ENCODE measurements at regions not wholly inside any gene's neighbourhood (a gene's known extent, or its start where the extent isn't known, plus 50 kb on each side); places are given as distances from the start of the nearest gene placed in this dataset.
"Not testable (repeated sequence)": the region's sequence is repeated elsewhere in the genome, so short reads cannot be mapped to it uniquely, and the experiment has no call there.

- CTCF ChIA-PET (ENCODE audit: unreplicated experiment); H3K9me2 ChIP-seq (ENCODE audit: insufficient read depth, low read length); intact Hi-C loops (cut with micrococcal nuclease; ENCODE audit: unreplicated experiment); H3K9me3 ChIP-seq (ENCODE audit: low read length); H3K36me3 ChIP-seq (ENCODE audit: insufficient read depth, low read length); H3K4me1 ChIP-seq (ENCODE audit: insufficient read depth, low read length, poor library complexity, severe bottlenecking); H4K20me1 ChIP-seq (ENCODE audit: insufficient read depth, low read length); H3K79me2 ChIP-seq (ENCODE audit: insufficient read depth, low read depth, low read length); BruUV-seq (replicated peaks); DNase-seq (ENCODE audit: low spot score); H3K4me2 ChIP-seq (ENCODE audit: low read length); H3K27ac ChIP-seq (ENCODE audit: low read depth, low read length, poor library complexity, severe bottlenecking); H3K4me3 ChIP-seq (ENCODE audit: low read depth, low read length, poor library complexity, severe bottlenecking); H2AFZ ChIP-seq (ENCODE audit: low read length): not testable (repeated sequence)
- POLR2A ChIA-PET = interaction anchor here (0.6 kb wide), 1 partner anchor 145 kb away, joined by 5 read pairs; no protein-coding TSS in a partner anchor
Observed at GRCh38 chr18:15026041-15026440, 278.1 kb downstream of the ANKRD30B start.

GRCh38 chr18:15028037-15028436 lies 280.1 kb downstream of the ANKRD30B start:
- H3K9me3 ChIP-seq (ENCODE audit: low read length); intact Hi-C loops (cut with micrococcal nuclease; ENCODE audit: unreplicated experiment); H3K36me3 ChIP-seq (ENCODE audit: insufficient read depth, low read length); POLR2A ChIA-PET; H4K20me1 ChIP-seq (ENCODE audit: insufficient read depth, low read length); H3K79me2 ChIP-seq (ENCODE audit: insufficient read depth, low read depth, low read length); CTCF ChIA-PET (ENCODE audit: unreplicated experiment); H3K4me3 ChIP-seq (ENCODE audit: low read depth, low read length, poor library complexity, severe bottlenecking); H3K4me1 ChIP-seq (ENCODE audit: insufficient read depth, low read length, poor library complexity, severe bottlenecking); BruUV-seq (replicated peaks); H3K9me2 ChIP-seq (ENCODE audit: insufficient read depth, low read length); H2AFZ ChIP-seq (ENCODE audit: low read length); H3K27ac ChIP-seq (ENCODE audit: low read depth, low read length, poor library complexity, severe bottlenecking); H3K4me2 ChIP-seq (ENCODE audit: low read length): not testable (repeated sequence)
- peak; percentile 57 for TF ChIP-seq CTCF (conservative IDR thresholded peaks at IDR 0.05; ENCODE audit: low read length)
- peak; percentile 1 for DNase-seq (ENCODE audit: low spot score)

- H2AFZ ChIP-seq (ENCODE audit: low read length); intact Hi-C loops (cut with micrococcal nuclease; ENCODE audit: unreplicated experiment); H3K27ac ChIP-seq (ENCODE audit: low read depth, low read length, poor library complexity, severe bottlenecking); POLR2A ChIA-PET; H3K4me3 ChIP-seq (ENCODE audit: low read depth, low read length, poor library complexity, severe bottlenecking); H3K4me2 ChIP-seq (ENCODE audit: low read length); H3K79me2 ChIP-seq (ENCODE audit: insufficient read depth, low read depth, low read length); H3K36me3 ChIP-seq (ENCODE audit: insufficient read depth, low read length); CTCF ChIA-PET (ENCODE audit: unreplicated experiment); H3K9me3 ChIP-seq (ENCODE audit: low read length); H4K20me1 ChIP-seq (ENCODE audit: insufficient read depth, low read length); H3K9me2 ChIP-seq (ENCODE audit: insufficient read depth, low read length); DNase-seq (ENCODE audit: low spot score); BruUV-seq (replicated peaks); H3K4me1 ChIP-seq (ENCODE audit: insufficient read depth, low read length, poor library complexity, severe bottlenecking): not testable (repeated sequence)
Observed at GRCh38 chr18:15060279-15060880, 312.4 kb downstream of the ANKRD30B start.

GRCh38 chr18:15061289-15061896 lies 313.4 kb downstream of the ANKRD30B start:
- DNase-seq (ENCODE audit: low spot score); POLR2A ChIA-PET; intact Hi-C loops (cut with micrococcal nuclease; ENCODE audit: unreplicated experiment); H4K20me1 ChIP-seq (ENCODE audit: insufficient read depth, low read length); H3K4me3 ChIP-seq (ENCODE audit: low read depth, low read length, poor library complexity, severe bottlenecking); BruUV-seq (replicated peaks); H3K4me1 ChIP-seq (ENCODE audit: insufficient read depth, low read length, poor library complexity, severe bottlenecking); CTCF ChIA-PET (ENCODE audit: unreplicated experiment); H3K27ac ChIP-seq (ENCODE audit: low read depth, low read length, poor library complexity, severe bottlenecking); H3K4me2 ChIP-seq (ENCODE audit: low read length); H3K9me3 ChIP-seq (ENCODE audit: low read length); H2AFZ ChIP-seq (ENCODE audit: low read length); H3K36me3 ChIP-seq (ENCODE audit: insufficient read depth, low read length); H3K9me2 ChIP-seq (ENCODE audit: insufficient read depth, low read length); H3K79me2 ChIP-seq (ENCODE audit: insufficient read depth, low read depth, low read length): not testable (repeated sequence)

- H2AFZ ChIP-seq (ENCODE audit: low read length); BruUV-seq (replicated peaks); H3K27ac ChIP-seq (ENCODE audit: low read depth, low read length, poor library complexity, severe bottlenecking); H3K36me3 ChIP-seq (ENCODE audit: insufficient read depth, low read length); intact Hi-C loops (cut with micrococcal nuclease; ENCODE audit: unreplicated experiment); H3K79me2 ChIP-seq (ENCODE audit: insufficient read depth, low read depth, low read length); CTCF ChIA-PET (ENCODE audit: unreplicated experiment); H3K4me1 ChIP-seq (ENCODE audit: insufficient read depth, low read length, poor library complexity, severe bottlenecking); POLR2A ChIA-PET; H3K9me2 ChIP-seq (ENCODE audit: insufficient read depth, low read length); H3K4me3 ChIP-seq (ENCODE audit: low read depth, low read length, poor library complexity, severe bottlenecking); DNase-seq (ENCODE audit: low spot score); H3K4me2 ChIP-seq (ENCODE audit: low read length); H4K20me1 ChIP-seq (ENCODE audit: insufficient read depth, low read length); H3K9me3 ChIP-seq (ENCODE audit: low read length): not testable (repeated sequence)
Observed at GRCh38 chr18:15066434-15066833, 318.5 kb downstream of the ANKRD30B start.

GRCh38 chr18:15071311-15071710 lies 323.3 kb downstream of the ANKRD30B start:
- H3K4me3 ChIP-seq (ENCODE audit: low read depth, low read length, poor library complexity, severe bottlenecking); H3K4me1 ChIP-seq (ENCODE audit: insufficient read depth, low read length, poor library complexity, severe bottlenecking); H3K79me2 ChIP-seq (ENCODE audit: insufficient read depth, low read depth, low read length); CTCF ChIA-PET (ENCODE audit: unreplicated experiment); H3K9me2 ChIP-seq (ENCODE audit: insufficient read depth, low read length); H3K36me3 ChIP-seq (ENCODE audit: insufficient read depth, low read length); BruUV-seq (replicated peaks); intact Hi-C loops (cut with micrococcal nuclease; ENCODE audit: unreplicated experiment); H4K20me1 ChIP-seq (ENCODE audit: insufficient read depth, low read length); H3K9me3 ChIP-seq (ENCODE audit: low read length); H3K4me2 ChIP-seq (ENCODE audit: low read length); H3K27ac ChIP-seq (ENCODE audit: low read depth, low read length, poor library complexity, severe bottlenecking); DNase-seq (ENCODE audit: low spot score); H2AFZ ChIP-seq (ENCODE audit: low read length); POLR2A ChIA-PET: not testable (repeated sequence)

Measured in OCI-LY7 (cell line).